ENCODE measurements at regions not wholly inside any gene's neighbourhood (a gene's known extent, or its start where the extent isn't known, plus 50 kb on each side); places are given as distances from the start of the nearest gene placed in this dataset.

- no peak for TF ChIP-seq CTCF (IDR thresholded peaks at IDR 0.05)
- TF ChIP-seq EP300 (IDR thresholded peaks at IDR 0.05), result no peak
- TF ChIP-seq POLR2AphosphoS5 (IDR thresholded peaks at IDR 0.05), result no peak
Measured at GRCh38 chr10:33524966-33525365, 190.5 kb upstream of the NRP1 start.

Data from sigmoid colon (tissue), 4 donors.